ENCODE measurements at regions not wholly inside any gene's neighbourhood (a gene's known extent, or its start where the extent isn't known, plus 50 kb on each side); places are given as distances from the start of the nearest gene placed in this dataset.

- no peaks in the 10 kb centered on the region for H3K27me3 ChIP-seq (replicated peaks in 1 of 2; ENCODE audit: control insufficient read depth in 2 of 2, insufficient read depth in 2 of 2, low read length in 1 of 2)
- no peak overlapping the region for H3K27ac ChIP-seq (ENCODE audit: control insufficient read depth, insufficient read depth)
- H3K9me3 ChIP-seq (replicated peaks; ENCODE audit: control insufficient read depth, insufficient read depth, low read length) = no peaks in the 10 kb centered on the region
- H4K20me1 ChIP-seq (ENCODE audit: control insufficient read depth, insufficient read depth) = no peaks in the 10 kb centered on the region
- FAIRE-seq = no peak
- H3K36me3 ChIP-seq (ENCODE audit: control insufficient read depth in 2 of 2, insufficient read depth in 2 of 2, low read length in 1 of 2) = no peaks in the 10 kb centered on the region
- in situ Hi-C loops (cut with MboI) (no loop called here), intact Hi-C loops (cut with micrococcal nuclease; ENCODE audit: unreplicated experiment) (no loop called here)
- no peak for DNase-seq (ENCODE audit: low read depth, low spot score)
- POLR2A ChIA-PET = interaction anchor here (0.6 kb wide), 1 partner anchor 14 kb away, joined by 8 read pairs; no protein-coding TSS in a partner anchor
- no peak overlapping the region for H3K9ac ChIP-seq (ENCODE audit: control insufficient read depth, insufficient read depth, low read length)
- no peaks in the 10 kb centered on the region for H3K4me1 ChIP-seq (ENCODE audit: control insufficient read depth, insufficient read depth, low read length)
- BruUV-seq (replicated peaks) = no TSS peak
- no peak overlapping the region for H3K4me2 ChIP-seq (ENCODE audit: control insufficient read depth, insufficient read depth)
- SMC1A ChIA-PET (ENCODE audit: uncharacterized antibody, unreplicated experiment) = no interaction called here
- WGBS (ENCODE audit: insufficient coverage, insufficient replicate concordance, low lambda C conversion rate, missing lambda C conversion rate) = 4% methylated on average over 3 of the region's 3 CpGs
- no peak for ATAC-seq
- H2AFZ ChIP-seq (ENCODE audit: control insufficient read depth, low read depth, low read length) = no peak overlapping the region
- TF ChIP-seq E2F4 (IDR thresholded peaks at IDR 0.05; ENCODE audit: low read depth, low read length) (no peak), IKZF2 (IDR thresholded peaks at IDR 0.05) (no peak), ZBTB40 (IDR thresholded peaks at IDR 0.05; ENCODE audit: borderline replicate concordance) (no peak), ZNF217 (IDR thresholded peaks at IDR 0.05) (no peak), MTA2 (IDR thresholded peaks at IDR 0.05; ENCODE audit: low read depth) (no peak), DPF2 (IDR thresholded peaks at IDR 0.05) (no peak), CREB1 (IDR thresholded peaks at IDR 0.05; ENCODE audit: low read depth) (no peak), BHLHE40 (IDR thresholded peaks at IDR 0.05; ENCODE audit: borderline replicate concordance in 1 of 2, low read depth in 2 of 2, low read length in 1 of 2) (no peak)
- no peak overlapping the region for H3K4me3 ChIP-seq
- RAD21 ChIA-PET (ENCODE audit: unreplicated experiment) = no interaction called here
- H3K79me2 ChIP-seq (ENCODE audit: control insufficient read depth, insufficient read depth, low read length) = no peaks in the 10 kb centered on the region
- CTCF ChIA-PET = interaction anchor here (0.7 kb wide), 1 partner anchor 23 kb away, joined by 4 read pairs; no protein-coding TSS in a partner anchor
These were observed 671.2 kb downstream of the CDH8 start for GRCh38 chr16:61364990-61365389.
